Sciatic nerve (tissue), 2 donors: ENCODE measurements at regions not wholly inside any gene's neighbourhood (a gene's known extent, or its start where the extent isn't known, plus 50 kb on each side); places are given as distances from the start of the nearest gene placed in this dataset.

Source experiments
- ATAC-seq: fragments of 200-7000 bp; cut with Tn5 transposase; one replicate; pipeline ENCODE4 v1.9.1; 2020; ENCODE audit warnings: mild to moderate bottlenecking, moderate library complexity
- DNase-seq: peaks from one replicate; pipeline ENCODE4 v3.0.0-alpha.2; 2020; ENCODE audit warnings: low spot score
- intact Hi-C: fragments of 100-400 bp; cut with DNase I; formaldehyde crosslinking; loops from one replicate; pipeline ENCODE4 v1.14.2; 2022
- donor health status: DM: no; HTN: no; CAD: no.
- donor health status: DM: no; HTN: no; CAD: no.

DNA sequence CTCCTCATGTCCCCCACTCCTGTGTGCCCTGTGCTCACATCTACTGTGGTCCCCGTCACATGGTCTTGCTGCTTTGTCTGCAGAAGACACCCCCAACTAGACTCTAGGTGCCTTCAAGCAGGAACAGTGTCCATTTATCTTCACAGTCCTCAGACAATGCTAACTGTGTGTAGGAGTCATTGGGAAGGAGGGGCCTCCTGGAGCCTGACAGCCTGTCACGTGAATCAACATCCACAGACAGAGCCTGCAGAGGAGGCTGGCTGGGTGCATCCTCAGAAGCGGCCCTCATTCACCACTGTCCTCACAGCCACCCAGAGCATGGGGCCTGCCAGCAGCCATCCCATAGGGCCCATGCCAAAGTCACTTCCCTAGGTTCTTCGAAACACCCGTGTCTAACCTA is 98.7 kb downstream of the MED10 start:
- DNase-seq, result no peak
- intact Hi-C loops, result no loop called here
- no peak for ATAC-seq

DNA sequence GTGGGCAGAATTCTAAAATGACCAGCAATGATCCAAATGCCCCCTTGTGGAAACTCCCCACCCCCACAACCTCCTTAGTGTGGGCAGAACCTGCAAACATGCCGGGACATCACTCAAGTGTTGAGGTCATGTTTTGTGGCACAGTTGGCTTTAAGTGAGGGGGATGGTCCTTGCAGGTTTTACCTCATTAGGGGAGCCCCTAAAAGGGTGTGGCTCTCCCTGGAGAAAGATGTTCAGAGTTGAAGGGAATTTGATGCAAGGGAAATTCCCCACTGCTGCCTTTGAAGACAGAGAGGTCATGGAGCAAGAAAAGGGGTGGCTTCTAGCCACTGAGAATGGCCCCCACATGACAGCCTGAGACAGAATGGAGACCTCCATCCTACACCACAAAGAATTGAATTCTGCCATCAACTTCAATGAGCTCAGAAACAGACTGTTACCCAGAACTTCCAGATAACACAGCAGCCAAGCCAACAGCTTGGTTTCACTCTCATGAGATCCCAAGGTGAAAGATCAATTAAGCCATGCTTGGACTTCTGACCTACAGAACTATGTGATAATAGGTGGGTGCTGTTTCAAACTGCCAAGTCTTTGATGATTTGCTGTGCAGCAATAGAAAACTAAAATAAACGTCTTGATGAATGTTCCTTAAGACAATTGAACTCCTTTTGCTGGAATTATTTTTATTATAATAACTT is 103.4 kb downstream of the MED10 start:
- ATAC-seq (no peak), DNase-seq (no peak)
- intact Hi-C loops, result no loop called here

DNA sequence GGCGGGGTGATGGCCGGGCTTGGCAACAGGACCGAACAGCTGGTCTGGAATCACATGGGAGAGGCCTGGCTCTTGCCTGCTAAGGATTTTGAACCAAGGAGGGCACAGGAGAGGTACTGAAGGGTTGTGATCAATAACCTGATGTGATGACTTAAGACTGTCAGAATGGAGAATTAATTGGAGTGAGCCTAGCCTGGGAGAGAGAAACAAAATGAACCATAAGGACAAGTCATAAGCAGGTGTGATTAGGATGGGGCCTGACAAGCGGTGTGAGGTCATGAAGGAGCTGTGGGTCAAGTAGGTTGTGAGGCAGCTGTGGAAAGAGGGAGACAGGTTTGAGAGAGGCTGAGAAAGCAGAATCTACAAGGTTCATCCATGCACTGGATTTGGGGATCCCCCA is 104.6 kb downstream of the MED10 start:
- intact Hi-C loops, result no loop called here
- no peak for ATAC-seq
- no peak for DNase-seq

DNA sequence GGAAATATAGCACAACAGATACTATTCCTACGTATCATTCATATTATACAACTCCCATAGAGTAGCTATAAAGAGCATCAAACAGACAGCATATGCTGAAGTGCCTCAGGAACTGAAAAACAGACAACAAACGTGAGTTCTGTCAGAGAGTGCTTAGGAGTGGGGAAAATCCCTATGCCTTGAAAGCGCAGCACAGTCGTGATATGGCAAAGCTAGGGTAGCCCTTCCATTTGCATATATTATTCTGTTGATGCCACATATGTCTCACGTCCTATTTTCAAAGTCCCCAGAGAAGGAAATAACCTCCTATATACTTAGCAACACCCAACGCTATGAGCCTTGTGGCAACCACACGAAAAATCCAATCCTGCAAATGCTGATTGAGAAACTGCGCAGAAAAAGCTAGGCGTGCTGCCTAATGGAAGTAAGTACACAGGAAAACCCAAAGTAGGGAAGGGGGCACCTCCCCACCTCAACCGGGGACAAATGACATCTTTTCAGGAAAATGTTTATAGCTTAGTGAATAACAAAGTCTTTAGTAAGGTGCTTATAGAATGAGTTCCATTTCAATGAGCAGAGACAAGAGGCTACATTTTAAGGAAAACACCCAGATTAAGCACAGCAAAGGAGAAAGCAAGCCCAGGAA is 105.1 kb downstream of the MED10 start:
- DNase-seq, result no peak

DNA sequence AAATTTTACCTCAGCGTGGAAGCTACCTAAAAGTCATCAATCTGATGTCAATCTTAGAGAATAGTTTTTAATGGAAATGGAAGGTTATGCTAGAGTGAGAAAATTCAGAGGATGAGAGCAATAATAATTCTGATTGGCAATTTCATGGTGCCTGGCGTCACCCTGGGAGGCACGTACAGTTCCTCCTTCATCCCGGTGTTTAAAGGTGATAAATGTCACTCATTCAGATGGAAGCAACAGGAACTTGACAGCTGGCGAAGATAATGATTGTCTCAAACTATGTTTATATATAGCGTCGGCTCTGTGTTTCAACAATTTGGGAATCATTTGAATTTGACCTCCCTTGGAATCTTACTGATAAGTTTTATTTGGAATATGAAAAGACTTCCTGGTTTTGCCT is 108.4 kb downstream of the MED10 start:
- no peak for ATAC-seq
- no peak for DNase-seq
- intact Hi-C loops, result no loop called here

More for the DNA sequence above, 105.1 kb downstream of the MED10 start:
- intact Hi-C loops, result no loop called here
- ATAC-seq, result no peak

DNA sequence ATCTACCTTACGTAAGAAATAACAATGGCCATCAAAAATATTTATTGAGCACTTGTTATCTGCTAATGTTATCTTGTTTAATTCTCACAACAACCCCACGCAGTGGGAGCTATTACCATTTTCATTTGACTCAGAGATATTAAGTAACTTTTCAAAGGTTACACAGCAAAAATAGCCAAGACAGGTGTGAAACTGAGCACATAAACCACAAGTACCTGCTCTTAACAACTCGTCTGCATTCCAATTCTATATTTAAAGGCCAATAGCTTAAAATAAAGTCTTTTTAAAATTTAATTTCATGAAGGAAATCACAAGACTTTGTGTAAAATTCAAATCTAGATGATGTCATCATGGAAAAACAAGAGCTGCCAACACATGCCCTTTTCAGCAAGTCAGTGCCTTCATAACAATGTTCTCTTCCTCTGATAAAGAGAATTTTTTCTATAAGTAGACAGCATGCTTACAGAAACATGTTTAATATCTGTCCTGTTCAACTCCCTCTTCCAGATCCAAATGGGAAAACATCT is 111.6 kb downstream of the MED10 start:
- ATAC-seq (no peak), DNase-seq (no peak)
- intact Hi-C loops, result no loop called here

DNA sequence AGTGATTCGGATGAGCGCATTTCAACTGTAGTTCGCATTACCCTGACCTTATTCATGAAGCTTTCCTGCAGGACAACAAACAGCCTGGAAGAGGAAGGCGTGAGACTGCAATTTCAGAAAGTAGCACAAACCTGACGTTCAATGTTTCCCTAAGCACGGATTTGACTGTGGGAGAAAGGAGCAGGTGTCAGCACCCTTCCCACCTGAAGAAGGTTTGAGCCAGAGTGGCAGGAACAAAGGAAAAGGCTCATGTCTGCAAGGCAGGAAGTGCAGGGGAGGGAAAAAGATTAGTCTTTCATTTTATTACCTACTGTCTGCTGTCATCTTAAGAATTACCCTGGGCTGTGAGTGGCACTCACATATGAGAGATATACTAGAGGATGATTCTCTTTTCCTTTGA is 114.0 kb downstream of the MED10 start:
- ATAC-seq (no peak), DNase-seq (no peak)
- intact Hi-C loops, result no loop called here

DNA sequence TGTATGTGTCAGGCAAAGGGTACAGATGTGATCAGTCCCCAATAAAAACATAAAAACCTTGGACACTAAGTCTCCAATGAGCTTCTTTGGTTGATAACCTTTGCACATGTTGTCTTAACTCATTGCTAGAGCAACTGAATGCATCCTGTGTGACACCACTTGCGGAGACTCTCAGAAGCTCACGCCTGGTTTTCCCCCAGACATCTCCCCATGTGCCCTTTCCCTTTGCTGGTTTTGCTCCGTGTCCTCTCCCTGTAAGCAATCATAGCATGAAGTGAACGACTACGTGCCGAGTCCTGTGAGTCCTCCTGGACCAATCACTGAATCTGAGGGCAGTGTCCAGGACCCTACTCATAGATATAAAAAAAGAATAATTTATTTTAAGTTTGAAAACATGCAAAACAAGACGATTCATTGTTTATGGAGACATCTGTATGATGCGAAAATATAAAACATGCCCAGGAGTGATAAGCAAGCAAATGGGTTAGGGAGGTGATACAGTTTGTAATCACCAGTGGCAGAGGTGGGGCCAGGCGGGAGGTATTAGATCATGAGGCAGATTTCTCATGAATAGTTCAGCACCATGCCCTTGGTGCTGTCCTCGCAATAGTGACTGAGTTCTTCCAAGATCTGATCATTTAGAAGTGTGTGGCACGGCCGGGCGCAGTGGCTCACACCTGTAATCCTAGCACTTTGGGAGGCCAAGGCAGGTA is 115.5 kb downstream of the MED10 start:
- no peak for DNase-seq
- intact Hi-C loops, result no loop called here
- ATAC-seq, result no peak

DNA sequence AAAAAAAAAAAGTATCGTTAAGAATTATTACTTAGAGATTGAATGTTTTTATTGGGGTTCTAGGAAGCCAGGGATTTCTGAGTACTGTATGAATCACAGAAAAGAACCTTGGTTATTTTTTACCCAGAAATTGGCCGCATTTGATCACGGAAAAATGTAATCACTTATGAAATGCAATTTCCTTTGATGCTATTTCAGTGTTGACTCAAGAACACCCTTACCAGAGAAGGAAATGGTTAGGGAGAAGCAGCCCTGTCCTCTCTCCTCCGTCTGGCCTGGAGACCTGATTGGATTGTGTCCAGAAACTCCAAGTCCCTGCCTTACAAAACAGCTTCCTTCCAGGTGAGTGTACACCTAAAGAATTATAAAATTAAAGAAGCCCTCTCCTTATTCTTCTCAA is 116.7 kb downstream of the MED10 start:
- intact Hi-C loops, result no loop called here
- ATAC-seq, result peak; percentile 49
- no peak for DNase-seq

DNA sequence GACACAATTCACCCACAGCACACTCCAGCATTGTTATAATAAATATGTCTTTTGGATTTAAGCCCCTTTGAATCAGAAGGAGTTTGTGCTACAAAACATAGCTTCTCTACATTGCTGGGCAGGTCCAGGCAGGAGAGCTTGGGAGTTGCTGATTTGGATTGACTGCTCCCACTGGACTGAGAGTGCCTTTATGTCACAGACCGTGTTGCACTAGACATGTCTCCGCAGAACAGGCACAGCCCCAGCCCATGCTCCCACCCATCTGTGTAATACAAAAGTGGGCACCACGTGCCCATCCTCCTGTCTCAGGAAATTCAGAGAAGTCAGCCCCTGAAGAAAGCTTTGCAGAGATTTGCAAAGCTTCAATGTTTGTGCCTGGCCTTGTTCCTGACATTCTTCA is 117.1 kb downstream of the MED10 start:
- DNase-seq (no peak), ATAC-seq (no peak)
- intact Hi-C loops, result no loop called here

DNA sequence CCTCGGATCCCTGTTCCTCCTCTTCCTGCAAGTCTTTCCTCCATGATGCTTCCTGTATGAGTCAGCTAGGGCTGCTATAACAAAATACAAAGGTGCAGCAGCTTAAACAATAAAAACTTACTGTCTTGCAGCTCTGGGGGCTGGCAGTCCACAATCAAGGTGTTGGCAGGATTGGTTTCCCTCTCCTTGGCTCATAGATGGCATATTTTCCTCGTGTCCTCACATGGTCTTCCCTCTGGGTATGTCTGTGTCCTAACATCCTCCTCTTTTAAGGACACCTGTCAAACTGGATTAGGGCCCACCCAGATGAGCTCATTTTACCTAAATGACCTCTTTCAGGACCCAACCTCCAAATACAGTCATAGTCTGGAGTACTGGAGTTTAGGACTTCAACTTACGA is 117.5 kb downstream of the MED10 start:
- intact Hi-C loops, result no loop called here
- no peak for DNase-seq
- ATAC-seq, result no peak

DNA sequence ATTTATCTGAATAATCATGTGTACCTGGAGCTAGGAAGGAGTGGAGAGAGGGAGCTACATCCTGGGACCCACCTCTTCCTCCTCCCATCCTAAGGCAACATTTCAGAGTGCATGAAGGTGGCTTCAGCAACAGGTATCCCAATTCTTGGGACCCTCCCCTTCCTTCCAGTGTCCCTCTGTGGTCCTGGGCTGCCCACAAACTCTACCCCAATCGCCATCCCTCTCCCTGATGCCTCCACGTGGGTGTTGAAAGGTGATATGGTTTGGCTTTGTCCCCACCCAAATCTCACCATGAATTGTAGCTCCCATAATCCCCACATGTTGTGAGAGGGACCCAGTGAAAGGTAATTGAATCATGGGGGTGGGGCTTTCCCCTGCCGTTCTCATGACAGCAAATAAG is 121.4 kb downstream of the MED10 start:
- intact Hi-C loops, result no loop called here
- DNase-seq (no peak), ATAC-seq (no peak)

DNA sequence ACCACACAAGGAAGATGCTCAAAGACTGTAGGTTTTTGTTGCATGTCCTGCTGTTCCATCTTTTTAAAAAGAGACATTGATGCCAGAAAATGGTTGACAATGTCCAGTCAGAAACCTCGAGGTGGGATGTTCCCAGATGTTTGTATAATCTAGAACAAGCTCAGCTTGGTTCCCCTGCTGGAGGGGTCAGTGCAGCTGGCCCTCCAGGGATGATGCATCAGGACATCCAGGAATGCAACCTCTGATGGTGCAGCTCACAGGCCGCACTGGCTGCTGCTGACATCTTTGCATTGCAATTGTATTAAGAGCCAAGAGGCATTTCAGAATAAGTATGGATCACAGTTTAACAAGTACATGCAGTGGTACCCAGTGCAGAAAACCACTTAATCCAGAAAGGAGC is 122.4 kb downstream of the MED10 start:
- ATAC-seq (no peak), DNase-seq (no peak)
- intact Hi-C loops, result no loop called here

DNA sequence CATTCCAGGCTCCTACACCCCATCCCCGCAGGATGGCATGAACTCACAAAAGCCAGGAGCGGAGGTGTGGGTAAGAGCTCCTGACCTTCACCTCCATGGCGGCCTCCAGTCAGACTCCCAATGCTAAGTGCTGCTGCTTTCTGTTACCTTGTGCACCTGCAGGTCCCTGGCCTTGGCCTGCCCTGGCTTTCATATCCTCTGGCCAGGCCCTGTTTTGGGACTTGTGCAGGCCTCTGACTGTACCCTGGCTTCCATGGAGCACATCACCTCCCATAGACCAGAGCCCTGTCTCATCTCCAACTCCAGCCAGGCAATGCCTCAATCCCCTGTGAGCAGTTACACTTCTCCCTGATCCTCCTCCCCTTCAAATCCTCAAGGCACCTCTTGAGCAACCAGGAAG is 124.5 kb downstream of the MED10 start:
- ATAC-seq, result no peak
- intact Hi-C loops, result no loop called here
- DNase-seq, result no peak

DNA sequence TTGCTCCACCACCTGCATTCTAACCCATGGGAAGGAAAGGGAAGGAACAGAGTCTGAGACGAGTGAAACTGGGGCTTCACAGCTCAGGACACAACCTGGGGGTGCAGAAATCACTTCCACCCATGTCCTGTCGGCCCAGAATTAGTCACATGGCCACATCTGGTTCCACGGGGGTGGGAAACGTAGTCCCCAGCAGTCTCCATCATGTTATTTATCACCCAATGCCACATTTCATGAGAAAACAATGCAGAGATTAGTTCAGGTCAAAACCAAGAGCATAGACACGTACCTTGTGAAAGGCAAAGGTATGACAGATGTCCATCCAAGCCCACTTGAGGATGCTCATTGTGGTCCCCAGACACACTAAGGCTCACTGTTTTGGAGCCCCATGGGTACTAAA is 125.1 kb downstream of the MED10 start:
- DNase-seq, result no peak
- no peak for ATAC-seq
- intact Hi-C loops, result no loop called here

DNA sequence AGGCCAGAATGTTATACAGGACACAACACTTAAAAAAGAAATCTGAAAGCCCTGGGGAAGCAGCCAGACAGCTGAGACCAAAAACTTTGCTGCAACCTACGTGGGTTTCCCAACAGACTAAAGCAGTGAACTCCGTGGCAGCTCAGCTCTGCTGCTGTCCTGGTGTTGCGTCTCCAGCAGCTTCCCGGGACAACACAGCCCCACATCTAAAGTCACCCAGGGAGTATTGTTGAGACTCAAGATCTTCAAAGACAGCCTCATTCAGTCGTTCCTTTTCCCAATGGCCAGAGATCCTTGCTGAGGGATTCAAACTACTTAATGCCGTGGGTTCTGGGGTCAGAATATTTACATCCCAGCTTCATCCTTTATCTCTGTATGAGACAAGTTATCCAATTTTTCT is 125.8 kb downstream of the MED10 start:
- DNase-seq, result no peak
- ATAC-seq, result no peak
- intact Hi-C loops, result no loop called here

DNA sequence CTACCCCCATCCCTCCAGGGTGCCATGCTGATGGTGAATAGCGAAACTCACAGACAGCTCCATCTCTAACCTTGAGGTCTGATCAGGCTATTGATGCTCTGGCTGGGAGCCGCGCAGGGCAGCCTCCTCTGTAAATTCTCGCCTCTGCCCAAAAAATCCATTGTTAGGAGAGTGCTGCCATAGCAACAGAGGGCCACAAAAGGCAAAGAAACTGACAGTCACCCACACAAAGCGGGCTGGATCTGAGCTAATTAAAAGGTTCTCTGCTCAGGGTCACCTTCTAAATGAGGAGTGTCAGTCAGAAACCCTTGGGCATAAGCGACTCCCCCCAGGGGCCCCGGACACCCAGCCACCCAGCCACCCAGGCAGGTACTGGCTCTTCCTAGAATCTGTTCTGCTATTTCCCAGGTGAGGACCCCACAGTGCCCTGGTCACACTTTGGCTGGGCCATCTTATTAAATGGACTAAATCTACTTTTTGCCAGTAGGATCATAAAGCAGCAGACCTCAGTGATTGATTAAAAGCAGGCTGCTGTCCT is 126.7 kb downstream of the MED10 start:
- intact Hi-C loops, result no loop called here
- DNase-seq (no peak), ATAC-seq (no peak)

DNA sequence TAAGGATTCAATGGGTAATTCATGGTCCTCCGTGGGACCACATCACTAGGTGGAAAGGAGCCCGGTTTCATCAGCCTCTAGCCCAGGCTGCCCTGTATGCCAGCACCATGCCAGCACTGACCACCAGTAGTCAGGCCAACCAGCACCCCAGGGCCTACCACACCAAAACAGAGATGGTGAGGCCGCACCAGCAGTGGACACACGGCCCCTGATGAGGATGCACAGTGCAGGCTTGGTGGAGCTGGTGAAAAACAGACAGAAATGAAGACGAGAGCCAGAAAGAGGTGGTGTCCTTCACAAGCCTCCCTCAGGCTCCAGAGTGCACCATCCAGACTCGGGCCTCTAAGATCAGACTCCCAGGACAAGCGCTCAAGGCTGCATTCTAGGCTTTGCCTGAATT is 128.2 kb downstream of the MED10 start:
- intact Hi-C loops, result no loop called here
- ATAC-seq (no peak), DNase-seq (no peak)

DNA sequence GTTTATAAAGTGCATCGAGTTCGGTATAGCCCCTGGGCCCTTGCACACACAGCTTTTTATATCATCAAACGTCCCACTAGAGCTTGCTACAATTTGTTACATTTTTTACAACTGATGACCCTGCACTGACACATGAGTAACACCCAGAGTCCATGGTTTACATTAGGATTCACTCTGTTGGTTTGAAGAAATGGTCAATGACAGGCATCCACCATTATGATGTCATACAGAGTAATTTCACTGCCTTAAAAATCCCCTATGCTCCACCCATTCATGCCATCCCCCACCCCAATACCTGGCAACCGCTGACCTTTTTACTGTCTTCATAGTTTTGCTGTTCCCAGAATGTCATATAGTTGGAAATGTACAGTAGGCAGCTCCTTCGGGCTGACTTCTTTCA is 130.2 kb downstream of the MED10 start:
- DNase-seq, result no peak
- intact Hi-C loops, result no loop called here

DNA sequence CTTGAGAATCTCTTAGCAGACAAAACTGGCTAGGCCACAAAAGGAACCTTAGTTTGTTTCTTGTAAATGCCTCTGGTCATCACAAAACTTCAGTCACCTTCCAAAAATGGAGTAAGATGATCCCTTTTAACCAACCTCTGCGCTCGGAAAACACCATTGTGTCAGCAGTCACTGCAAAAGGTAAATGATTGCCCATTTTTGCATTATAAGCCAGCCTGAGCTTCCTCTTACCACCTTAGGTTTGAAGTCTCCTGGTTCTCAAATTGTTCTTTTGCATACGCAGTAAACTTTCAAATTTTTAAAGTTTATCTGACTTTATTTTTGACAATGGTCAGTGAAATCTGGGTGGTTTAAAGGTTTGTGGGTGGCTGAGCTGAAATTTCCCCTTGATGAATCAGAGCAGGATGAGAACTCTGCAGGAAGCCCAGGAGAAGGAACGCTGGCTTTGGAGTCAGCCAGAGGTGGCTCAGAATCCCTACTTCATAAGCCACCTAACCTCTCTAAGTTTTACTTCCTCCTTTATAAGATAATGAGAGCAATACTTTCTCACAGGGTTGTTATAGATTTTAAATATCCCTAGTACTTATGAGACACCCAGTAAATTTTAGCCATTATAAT is 131.4 kb downstream of the MED10 start:
- intact Hi-C loops, result no loop called here
- DNase-seq (no peak), ATAC-seq (no peak)

More for the DNA sequence above, 130.2 kb downstream of the MED10 start:
- no peak for ATAC-seq
